ENCODE measurements at regions not wholly inside any gene's neighbourhood (a gene's known extent, or its start where the extent isn't known, plus 50 kb on each side); places are given as distances from the start of the nearest gene placed in this dataset.

- DNase-seq: no peak
Measured at GRCh38 chr4:56286763-56287162, 100.5 kb downstream of the AASDH start.

- DNase-seq: no peak
Measured at GRCh38 chr4:56283375-56283774, 103.9 kb downstream of the AASDH start.

- no peak for DNase-seq
Measured at GRCh38 chr4:56282004-56282403, 105.3 kb downstream of the AASDH start.

DNA sequence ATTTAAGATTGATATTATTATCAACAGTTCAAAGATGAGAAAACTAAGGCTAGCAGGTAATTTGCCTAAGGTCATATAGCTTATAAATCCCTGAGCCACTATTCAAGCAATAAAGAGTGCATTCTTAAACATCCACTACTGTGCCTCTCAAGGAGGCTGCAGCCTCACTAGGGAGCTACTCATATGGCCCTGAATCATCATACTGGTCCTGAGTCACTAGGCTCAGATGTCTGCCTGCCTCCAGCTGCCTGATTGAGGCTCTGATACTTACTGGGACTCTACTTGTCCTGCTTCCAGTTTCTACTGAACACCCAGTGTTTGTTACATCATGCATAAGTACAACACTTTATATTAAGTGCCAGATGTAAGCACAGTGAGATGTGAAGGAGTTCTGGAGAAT lies 110.7 kb downstream of the AASDH start:
- DNase-seq: no peak

DNA sequence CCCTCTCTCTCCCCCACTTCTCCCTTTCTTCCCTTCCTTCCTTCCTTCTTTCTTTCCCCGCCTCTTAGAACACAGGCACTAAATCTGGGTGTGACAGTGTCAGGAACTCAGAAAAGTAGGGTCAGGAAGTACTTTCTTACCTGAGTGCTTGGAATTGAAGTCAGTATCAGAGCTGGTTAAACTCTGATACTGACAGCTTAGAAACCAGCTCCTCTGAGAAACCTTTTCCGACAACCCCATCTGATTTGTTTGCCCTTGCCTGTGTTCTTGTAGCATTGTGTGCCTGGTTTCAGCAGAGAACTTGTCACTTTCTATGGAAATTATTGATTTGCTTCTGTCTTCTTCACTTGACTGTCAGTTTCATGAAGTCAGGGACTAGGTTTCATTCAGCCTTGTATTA lies 113.9 kb downstream of the AASDH start:
- DNase-seq: no peak

DNA sequence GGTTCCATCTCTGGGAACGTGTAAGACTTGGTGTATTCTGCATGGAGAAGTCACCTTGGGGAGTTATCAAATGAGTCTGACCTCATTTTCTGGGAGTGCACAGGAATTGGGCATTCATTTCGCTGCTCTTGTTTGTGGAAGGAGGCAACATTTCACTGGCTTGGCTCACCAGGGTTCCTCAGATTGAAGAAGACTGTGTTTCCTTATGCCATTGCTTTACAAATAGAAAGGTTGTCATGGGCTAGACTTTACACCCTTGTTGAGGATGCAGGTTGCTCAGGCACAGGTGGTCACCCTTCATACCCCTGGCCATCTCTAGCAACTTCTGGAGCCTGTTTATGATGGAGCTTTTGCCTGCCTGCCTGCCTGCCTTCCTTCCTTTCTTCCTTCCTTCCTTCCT lies 114.4 kb downstream of the AASDH start:
- no peak for DNase-seq

DNA sequence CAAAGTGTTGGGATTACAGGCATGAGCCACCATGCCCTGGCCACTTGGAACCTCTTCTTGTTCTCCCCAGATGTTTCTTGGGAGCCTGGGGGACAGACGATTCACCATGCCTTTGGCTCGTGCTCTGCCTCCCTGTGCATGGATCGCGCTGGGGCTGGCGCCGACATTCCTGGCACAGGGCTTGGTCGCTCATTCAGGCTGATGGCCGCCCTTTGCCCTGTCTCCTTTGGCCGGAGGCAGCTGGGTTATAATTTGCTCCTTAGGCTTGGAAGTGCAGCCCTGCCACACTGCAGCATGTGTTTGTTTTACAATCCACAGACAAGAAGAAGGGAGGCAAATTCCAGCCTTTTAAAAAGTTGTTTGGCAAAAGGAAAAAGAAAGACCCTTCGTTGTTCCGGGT lies 115.3 kb downstream of the AASDH start:
- no peak for DNase-seq

DNA sequence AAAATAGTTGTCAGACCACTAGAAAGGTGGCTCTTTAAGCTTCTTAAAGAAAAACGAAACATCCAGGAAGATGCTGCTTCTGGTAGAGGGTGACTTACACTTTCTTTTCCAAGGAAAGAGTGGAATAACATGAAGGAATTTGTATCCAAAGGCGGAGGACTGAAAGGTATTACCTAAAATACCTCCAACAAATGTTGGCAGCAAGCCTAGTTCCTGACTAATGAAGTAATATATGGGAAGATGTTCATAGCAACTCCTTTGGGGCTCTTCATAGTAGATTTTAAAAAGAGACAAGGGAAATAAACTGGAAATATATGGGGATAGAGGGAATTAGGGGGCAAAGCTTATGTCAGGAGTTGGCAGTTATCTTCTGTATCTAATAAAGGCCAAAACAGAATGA lies 116.2 kb downstream of the AASDH start:
- DNase-seq: no peak

DNA sequence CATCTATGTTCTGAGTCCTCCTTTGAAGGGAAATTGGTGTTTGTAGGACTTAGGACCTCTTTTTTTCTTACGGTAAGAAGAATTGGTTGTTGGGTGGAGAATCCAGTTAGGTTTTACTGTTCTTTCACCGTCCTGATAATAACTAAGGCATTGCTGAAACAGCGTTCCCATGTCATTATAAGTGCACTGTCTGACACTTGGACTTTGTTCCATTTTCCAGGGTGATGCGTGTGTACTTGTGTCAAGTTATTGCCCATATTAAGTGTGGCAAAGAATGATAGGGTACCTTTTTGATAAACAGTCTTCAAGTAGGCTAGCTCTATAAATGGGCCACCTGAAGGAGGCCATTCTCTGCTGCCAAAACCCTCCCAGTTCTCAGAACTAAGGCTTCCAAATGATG lies 119.7 kb downstream of the AASDH start:
- no peak for DNase-seq

DNA sequence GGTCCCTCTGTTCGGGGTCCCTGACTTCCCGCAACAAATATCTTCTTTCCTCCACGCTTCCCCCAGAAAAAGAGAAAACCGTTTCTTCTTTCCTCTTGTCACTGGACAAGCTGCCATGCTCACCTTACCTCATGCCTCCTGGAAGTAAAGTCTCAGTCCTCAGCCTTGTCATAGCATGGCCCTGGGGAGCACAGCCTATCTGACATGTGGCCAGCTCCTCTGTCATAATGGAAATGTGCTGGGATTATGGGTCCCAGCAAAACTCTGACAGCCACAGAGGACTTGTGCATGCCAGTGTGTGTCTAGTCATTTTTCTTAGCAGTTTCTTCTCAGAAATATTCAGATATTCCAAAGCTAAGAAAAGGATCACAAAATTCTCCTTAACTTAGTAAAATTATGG lies 122.4 kb downstream of the AASDH start:
- DNase-seq: no peak

DNA sequence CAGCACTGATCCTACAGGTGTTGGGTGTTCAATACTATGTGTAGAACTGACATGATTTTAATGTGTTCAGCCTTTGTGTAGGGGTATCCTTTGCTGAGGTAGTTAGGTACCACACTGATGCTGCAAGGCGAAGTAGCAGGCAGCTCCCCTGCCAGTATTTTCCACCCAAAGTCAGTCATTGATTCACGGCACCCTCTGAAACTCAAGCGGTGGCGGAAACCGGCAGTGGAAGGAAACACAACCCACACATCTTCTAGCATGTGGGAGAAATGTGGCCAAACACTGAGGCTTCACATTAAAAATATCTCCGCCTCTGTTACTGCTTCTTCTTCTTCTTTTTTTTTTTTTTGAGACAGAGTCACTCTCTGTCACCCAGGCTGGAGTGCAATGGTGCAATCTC lies 126.3 kb downstream of the AASDH start:
- DNase-seq: peak in 1 of 5 donors; percentile 28

DNA sequence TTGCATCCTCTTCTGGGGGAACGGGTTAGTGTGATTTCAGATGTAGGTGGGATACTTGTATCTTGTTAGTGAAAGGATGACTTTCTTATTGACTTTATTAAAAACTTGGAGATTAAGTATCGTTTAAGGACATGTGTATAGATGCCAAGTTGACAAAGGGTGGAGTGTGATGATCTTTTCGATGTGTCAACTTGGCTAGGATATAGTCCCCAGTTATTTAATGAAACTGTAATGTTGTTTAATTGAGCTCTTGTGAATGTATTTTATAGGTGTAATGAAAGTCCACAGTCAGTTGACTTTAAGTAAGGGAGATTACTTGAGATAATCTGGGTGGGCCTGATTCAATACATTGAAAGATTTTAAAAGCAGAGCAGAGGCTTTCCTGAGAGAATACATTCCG lies 127.0 kb downstream of the AASDH start:
- no peak for DNase-seq

- no peak for DNase-seq
Measured at GRCh38 chr4:56259655-56260054, 127.6 kb downstream of the AASDH start.

GRCh38 chr4:56255820-56256219 lies 131.5 kb downstream of the AASDH start:
- no peak for DNase-seq

DNA sequence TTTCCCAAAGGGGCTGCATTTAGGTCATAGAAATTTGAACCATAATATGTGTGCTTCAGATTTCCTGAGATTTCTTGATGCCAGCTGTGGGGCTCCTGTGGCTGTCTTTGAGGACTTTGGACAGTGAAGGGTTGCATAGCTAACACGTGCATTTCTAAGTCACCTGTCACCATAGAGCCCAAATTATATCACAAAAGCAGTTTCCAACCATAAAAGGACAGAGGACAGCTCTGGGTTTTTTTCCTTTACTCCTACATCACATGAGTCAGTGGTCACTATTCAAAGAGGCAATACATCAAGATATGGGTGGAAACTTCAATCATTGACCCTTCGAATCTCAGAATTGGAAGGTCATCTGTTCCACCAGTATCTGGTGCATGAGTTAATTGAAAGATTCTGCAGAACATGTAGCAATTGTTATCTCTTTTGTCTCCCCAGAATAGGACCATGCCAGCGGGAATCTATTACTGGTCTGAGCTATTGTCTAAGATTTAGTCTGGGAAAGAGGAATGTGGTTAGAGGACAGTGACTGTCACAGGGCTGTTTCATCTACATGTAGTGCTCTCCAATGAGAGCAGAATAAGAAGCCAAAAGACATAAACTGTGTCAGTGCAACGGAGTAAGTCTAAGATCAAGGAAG lies 133.5 kb downstream of the AASDH start:
- no peak for DNase-seq

GRCh38 chr4:56252561-56253152 lies 134.6 kb downstream of the AASDH start:
- no peak for DNase-seq

DNA sequence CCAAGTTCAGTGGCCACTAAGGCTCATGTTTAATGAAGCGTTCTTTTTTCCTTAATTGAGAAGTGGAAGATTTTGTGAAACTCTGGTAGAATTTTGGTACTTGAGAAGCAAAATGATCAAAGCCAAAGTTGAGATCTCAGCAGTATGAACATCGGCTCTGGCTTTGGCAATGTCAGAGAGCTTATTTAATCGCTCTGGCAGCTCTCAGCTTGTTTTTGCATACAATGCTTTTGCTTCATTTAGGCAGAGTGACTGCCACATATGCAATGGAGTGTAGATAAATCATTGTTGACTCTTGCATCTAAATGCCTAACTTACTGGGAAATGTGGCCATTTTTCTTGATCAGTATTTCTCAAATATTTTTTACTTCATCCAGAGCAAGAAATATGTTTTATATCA lies 135.7 kb downstream of the AASDH start:
- DNase-seq: no peak

GRCh38 chr4:56250776-56251175 lies 136.5 kb downstream of the AASDH start:
- no peak for DNase-seq

DNA sequence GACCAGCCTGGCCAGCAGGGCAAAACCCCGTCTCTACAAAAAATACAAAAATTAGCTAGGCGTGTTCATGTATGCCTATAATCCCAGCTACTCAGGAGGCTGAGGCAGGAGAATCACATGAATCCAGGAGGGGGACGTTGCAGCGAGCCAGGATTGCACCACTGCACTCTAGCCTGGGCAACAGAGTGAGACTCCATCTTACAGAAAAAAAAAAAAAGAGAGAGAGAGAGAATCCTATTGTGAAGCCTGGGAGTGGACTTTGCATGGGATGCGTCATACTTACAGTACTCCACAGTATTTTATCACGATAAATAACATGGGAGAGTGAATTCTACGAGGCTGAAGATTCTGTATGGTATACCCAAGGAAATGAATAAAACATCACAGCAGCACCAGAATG lies 139.6 kb downstream of the AASDH start:
- no peak for DNase-seq

DNA sequence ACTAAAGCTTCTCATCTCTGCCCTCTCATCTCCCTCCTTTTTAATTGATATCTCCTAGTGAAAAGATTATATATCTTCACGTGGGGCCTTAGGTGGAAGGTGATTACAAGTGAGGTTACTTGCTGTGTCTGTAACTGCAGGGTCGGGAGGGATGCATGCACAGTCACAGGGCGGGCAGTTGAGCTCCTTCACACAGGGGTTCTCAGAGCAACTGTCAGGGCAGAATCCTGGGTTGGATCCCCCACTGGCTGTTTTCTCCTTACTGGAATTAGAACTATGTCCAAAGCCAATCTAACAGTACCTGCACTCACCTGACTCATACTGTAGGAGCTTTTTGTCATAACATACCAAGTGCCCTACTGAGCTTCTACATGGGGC lies 141.1 kb downstream of the AASDH start:
- no peak for DNase-seq

GRCh38 chr4:56245547-56246232 lies 141.6 kb downstream of the AASDH start:
- DNase-seq: no peak

- DNase-seq: no peak
Measured at GRCh38 chr4:56244681-56245080, 142.6 kb downstream of the AASDH start.

GRCh38 chr4:56243107-56243506 lies 144.2 kb downstream of the AASDH start:
- DNase-seq: no peak

DNA sequence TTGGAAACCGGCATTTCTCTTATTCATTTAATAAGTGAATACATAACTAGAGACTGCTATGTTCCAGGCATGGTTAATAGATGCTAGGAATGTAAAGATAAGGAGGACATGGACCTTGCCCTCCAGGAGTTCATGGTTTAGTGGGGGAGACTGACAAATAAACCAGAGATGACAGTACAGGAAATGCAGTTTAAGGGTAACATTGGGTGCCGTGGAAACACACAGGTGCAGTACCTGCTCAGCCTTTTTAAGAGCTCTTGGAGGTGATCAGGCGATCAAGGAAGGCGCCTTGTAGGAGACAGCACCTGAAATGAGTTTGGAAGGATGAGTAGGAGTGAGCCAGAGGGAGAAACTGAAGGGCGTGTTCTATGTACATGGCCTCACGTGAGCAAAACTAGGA lies 145.8 kb downstream of the AASDH start:
- no peak for DNase-seq
